ENCODE measurements at regions not wholly inside any gene's neighbourhood (a gene's known extent, or its start where the extent isn't known, plus 50 kb on each side); places are given as distances from the start of the nearest gene placed in this dataset.

DNA sequence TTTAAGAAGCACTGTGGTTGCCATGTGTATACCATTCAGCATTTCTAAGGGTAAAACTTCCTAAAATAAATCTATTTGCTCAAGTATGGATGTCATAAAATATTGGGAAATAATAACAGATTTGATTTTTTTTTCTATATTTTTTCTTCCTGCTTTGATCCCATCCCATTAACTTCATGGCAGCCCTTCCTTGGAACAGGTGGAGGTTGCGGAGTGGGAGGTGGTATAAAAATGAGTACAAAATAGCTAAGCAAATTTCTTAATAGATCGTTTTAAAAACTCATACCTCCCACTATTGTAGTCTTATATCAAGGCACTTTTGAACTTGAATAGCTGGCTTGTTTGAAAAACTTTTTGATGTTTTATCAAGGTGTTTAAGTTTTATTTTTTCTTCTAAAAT lies 152.1 kb upstream of the KYNU start:
- H3K4me2 ChIP-seq (ENCODE audit: low read depth, low read length, poor library complexity, severe bottlenecking): no peak overlapping the region
- H3K9me3 ChIP-seq (ENCODE audit: insufficient read depth, low read depth, low read length): no peaks in the 10 kb centered on the region
- no peak for TF ChIP-seq EZH2phosphoT487 (IDR thresholded peaks at IDR 0.05; ENCODE audit: borderline replicate concordance)
- TF ChIP-seq, protein P1, sequence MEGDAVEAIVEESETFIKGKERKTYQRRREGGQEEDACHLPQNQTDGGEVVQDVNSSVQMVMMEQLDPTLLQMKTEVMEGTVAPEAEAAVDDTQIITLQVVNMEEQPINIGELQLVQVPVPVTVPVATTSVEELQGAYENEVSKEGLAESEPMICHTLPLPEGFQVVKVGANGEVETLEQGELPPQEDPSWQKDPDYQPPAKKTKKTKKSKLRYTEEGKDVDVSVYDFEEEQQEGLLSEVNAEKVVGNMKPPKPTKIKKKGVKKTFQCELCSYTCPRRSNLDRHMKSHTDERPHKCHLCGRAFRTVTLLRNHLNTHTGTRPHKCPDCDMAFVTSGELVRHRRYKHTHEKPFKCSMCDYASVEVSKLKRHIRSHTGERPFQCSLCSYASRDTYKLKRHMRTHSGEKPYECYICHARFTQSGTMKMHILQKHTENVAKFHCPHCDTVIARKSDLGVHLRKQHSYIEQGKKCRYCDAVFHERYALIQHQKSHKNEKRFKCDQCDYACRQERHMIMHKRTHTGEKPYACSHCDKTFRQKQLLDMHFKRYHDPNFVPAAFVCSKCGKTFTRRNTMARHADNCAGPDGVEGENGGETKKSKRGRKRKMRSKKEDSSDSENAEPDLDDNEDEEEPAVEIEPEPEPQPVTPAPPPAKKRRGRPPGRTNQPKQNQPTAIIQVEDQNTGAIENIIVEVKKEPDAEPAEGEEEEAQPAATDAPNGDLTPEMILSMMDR (conservative IDR thresholded peaks at IDR 0.05; ENCODE audit: low read length): no peak

DNA sequence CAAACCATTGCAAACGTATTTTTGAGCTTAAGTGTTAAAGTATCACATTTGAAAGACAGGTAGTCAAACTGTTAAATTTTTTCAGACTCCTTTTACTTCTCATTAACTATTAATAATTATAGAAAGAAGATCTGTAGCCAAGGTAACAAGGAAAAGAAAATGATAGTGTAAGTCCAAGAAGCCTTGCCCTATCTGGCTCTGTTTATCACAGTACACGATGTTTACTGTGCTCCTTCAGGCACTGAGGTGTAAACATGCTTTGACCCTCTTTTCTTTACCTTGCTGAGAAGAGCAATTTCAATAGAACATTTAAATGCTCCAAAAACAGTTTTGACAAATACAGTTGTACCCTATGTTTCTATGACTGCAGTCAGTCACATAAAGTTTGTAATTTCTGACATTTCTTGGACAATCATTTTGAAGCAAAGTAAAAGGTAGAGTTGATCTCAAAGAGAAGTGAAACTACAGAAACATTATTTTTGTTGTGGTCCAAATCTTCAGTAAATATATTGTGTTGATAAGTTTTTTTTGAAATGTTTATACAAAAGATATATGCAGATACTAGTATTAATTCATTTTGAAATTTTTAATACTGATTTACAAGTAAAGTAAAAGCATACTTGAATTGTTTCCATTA lies 152.6 kb upstream of the KYNU start:
- Histone ChIP-seq H2AFZ (ENCODE audit: low read length) (no peak overlapping the region), H3K9me3 (ENCODE audit: insufficient read depth, low read depth, low read length) (no peaks in the 10 kb centered on the region), H3K4me1 (ENCODE audit: insufficient read depth, low read length, poor library complexity, severe bottlenecking) (no peaks in the 10 kb centered on the region), H3K9ac (ENCODE audit: low read depth, low read length, poor library complexity, severe bottlenecking) (no peak overlapping the region), H4K20me1 (ENCODE audit: insufficient read depth, low read length, poor library complexity, severe bottlenecking) (no peaks in the 10 kb centered on the region), H3K9me2 (replicated peaks; ENCODE audit: low read depth, low read length) (no peaks in the 10 kb centered on the region), H3K36me3 (ENCODE audit: insufficient read depth, low read length) (no peaks in the 10 kb centered on the region), H3K4me2 (ENCODE audit: low read depth, low read length, poor library complexity, severe bottlenecking) (no peak overlapping the region), H3K79me2 (ENCODE audit: insufficient read depth, low read length) (no peaks in the 10 kb centered on the region), H3K27me3 (ENCODE audit: insufficient read depth, low read length, poor library complexity, severe bottlenecking) (no peaks in the 10 kb centered on the region), H3K4me3 (ENCODE audit: low read length, poor library complexity, severe bottlenecking) (no peak overlapping the region), H3F3A (ENCODE audit: low read depth) (no peaks in the 10 kb centered on the region)
- TF ChIP-seq, protein P1 (conservative IDR thresholded peaks at IDR 0.05; ENCODE audit: low read length): no peak
- no peak for TF ChIP-seq EZH2phosphoT487 (IDR thresholded peaks at IDR 0.05; ENCODE audit: borderline replicate concordance)

More for the DNA sequence above, 152.1 kb upstream of the KYNU start:
- Histone ChIP-seq H2AFZ (ENCODE audit: low read length) (no peak overlapping the region), H3K4me3 (ENCODE audit: low read length, poor library complexity, severe bottlenecking) (no peak overlapping the region), H3K27me3 (ENCODE audit: insufficient read depth, low read length, poor library complexity, severe bottlenecking) (no peaks in the 10 kb centered on the region), H3K9ac (ENCODE audit: low read depth, low read length, poor library complexity, severe bottlenecking) (no peak overlapping the region), H3K4me1 (ENCODE audit: insufficient read depth, low read length, poor library complexity, severe bottlenecking) (no peaks in the 10 kb centered on the region), H3K36me3 (ENCODE audit: insufficient read depth, low read length) (no peaks in the 10 kb centered on the region), H3K79me2 (ENCODE audit: insufficient read depth, low read length) (no peaks in the 10 kb centered on the region), H4K20me1 (ENCODE audit: insufficient read depth, low read length, poor library complexity, severe bottlenecking) (no peaks in the 10 kb centered on the region), H3K9me2 (replicated peaks; ENCODE audit: low read depth, low read length) (no peaks in the 10 kb centered on the region), H3F3A (ENCODE audit: low read depth) (no peaks in the 10 kb centered on the region)

DNA sequence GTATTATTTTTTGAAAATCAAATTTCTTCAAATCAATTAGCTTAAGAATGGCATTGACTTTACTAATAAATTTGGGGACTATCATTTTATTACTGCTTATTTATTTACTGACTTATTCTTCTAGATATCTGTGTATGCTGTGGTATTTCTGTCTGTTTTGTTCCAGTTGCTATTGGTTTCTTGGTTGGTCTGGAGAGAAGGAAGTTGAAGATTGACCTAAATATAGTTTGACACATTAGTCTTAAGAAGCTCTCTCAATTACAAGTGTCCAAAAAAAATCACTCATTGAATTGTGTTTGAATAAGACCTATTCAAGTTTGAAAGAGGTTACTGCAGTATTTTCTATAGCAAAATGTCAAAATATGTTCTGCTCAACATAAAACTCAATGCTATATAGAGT lies 153.3 kb upstream of the KYNU start:
- H3K9ac ChIP-seq (ENCODE audit: low read depth, low read length, poor library complexity, severe bottlenecking): no peak overlapping the region
- H3K4me2 ChIP-seq (ENCODE audit: low read depth, low read length, poor library complexity, severe bottlenecking): no peak overlapping the region
- no peaks in the 10 kb centered on the region for H3K9me2 ChIP-seq (replicated peaks; ENCODE audit: low read depth, low read length)
- no peak for TF ChIP-seq EZH2phosphoT487 (IDR thresholded peaks at IDR 0.05; ENCODE audit: borderline replicate concordance)
- TF ChIP-seq, protein P1 (conservative IDR thresholded peaks at IDR 0.05; ENCODE audit: low read length): no peak
- H3K27me3 ChIP-seq (ENCODE audit: insufficient read depth, low read length, poor library complexity, severe bottlenecking): no peaks in the 10 kb centered on the region
- no peaks in the 10 kb centered on the region for H3K4me1 ChIP-seq (ENCODE audit: insufficient read depth, low read length, poor library complexity, severe bottlenecking)
- H3K9me3 ChIP-seq (ENCODE audit: insufficient read depth, low read depth, low read length): no peaks in the 10 kb centered on the region
- no peaks in the 10 kb centered on the region for H3K79me2 ChIP-seq (ENCODE audit: insufficient read depth, low read length)
- H3K4me3 ChIP-seq (ENCODE audit: low read length, poor library complexity, severe bottlenecking): no peak overlapping the region
- H3K36me3 ChIP-seq (ENCODE audit: insufficient read depth, low read length): no peaks in the 10 kb centered on the region
- no peaks in the 10 kb centered on the region for H3F3A ChIP-seq (ENCODE audit: low read depth)
- no peak overlapping the region for H2AFZ ChIP-seq (ENCODE audit: low read length)
- H4K20me1 ChIP-seq (ENCODE audit: insufficient read depth, low read length, poor library complexity, severe bottlenecking): no peaks in the 10 kb centered on the region

All from Loucy (cell line).